ENCODE measurements at regions not wholly inside any gene's neighbourhood (a gene's known extent, or its start where the extent isn't known, plus 50 kb on each side); places are given as distances from the start of the nearest gene placed in this dataset.

GRCh38 chr17:72025113-72025512 lies 95.7 kb upstream of the SOX9 start:
- DNase-seq: no peak

GRCh38 chr17:72030067-72030899 lies 90.5 kb upstream of the SOX9 start:
- peak; percentile 18 to 26 for DNase-seq

- DNase-seq: no peak
Observed at GRCh38 chr17:72031219-72031884, 89.5 kb upstream of the SOX9 start.

- no peak for DNase-seq
Observed at GRCh38 chr17:72033334-72033733, 87.5 kb upstream of the SOX9 start.

- DNase-seq: no peak
Observed at GRCh38 chr17:72034000-72034399, 86.8 kb upstream of the SOX9 start.

- no peak for DNase-seq
Observed at GRCh38 chr17:72038427-72038826, 82.4 kb upstream of the SOX9 start.

GRCh38 chr17:72039490-72039889 lies 81.3 kb upstream of the SOX9 start:
- DNase-seq: no peak

- DNase-seq: no peak
Observed at GRCh38 chr17:72046178-72046577, 74.6 kb upstream of the SOX9 start.

- no peak for DNase-seq
Observed at GRCh38 chr17:72046643-72047612, 73.9 kb upstream of the SOX9 start.

GRCh38 chr17:72049914-72050313 lies 70.9 kb upstream of the SOX9 start:
- no peak for DNase-seq

GRCh38 chr17:72053036-72053435 lies 67.8 kb upstream of the SOX9 start:
- no peak for DNase-seq

- no peak for DNase-seq
Observed at GRCh38 chr17:72053449-72053848, 67.4 kb upstream of the SOX9 start.

GRCh38 chr17:72056155-72056554 lies 64.7 kb upstream of the SOX9 start:
- DNase-seq: no peak

GRCh38 chr17:72056727-72057290 lies 64.0 kb upstream of the SOX9 start:
- no peak for DNase-seq

GRCh38 chr17:72060084-72060483 lies 60.7 kb upstream of the SOX9 start:
- DNase-seq: no peak

- DNase-seq: no peak
Observed at GRCh38 chr17:72063262-72063661, 57.6 kb upstream of the SOX9 start.

GRCh38 chr17:72063756-72064450 lies 56.9 kb upstream of the SOX9 start:
- no peak for DNase-seq

GRCh38 chr17:72064606-72065193 lies 56.1 kb upstream of the SOX9 start:
- no peak for DNase-seq

GRCh38 chr17:72065556-72065955 lies 55.3 kb upstream of the SOX9 start:
- no peak for DNase-seq

- DNase-seq: no peak
Observed at GRCh38 chr17:72068643-72069042, 52.2 kb upstream of the SOX9 start.

- DNase-seq: no peak
Observed at GRCh38 chr17:72069586-72070202, 51.1 kb upstream of the SOX9 start.

Measured in activated T-cell treated with anti-CD3 and anti-CD28 coated beads, Interleukin-2, amount 50 U/mL, for 48 hours (primary cell).